HepG2 (cell line): ENCODE measurements at regions not wholly inside any gene's neighbourhood (a gene's known extent, or its start where the extent isn't known, plus 50 kb on each side); places are given as distances from the start of the nearest gene placed in this dataset.

Experiments used
- ATAC-seq: fragments of 200-7000 bp; cut with Tn5 transposase; 3 replicates; pipeline ENCODE4 v1.9.1; 2020; ENCODE audit warnings: mild to moderate bottlenecking, moderate library complexity
- BruUV-seq: library from RNA; stranded (reverse); fragments of 400-500 nt; replicated peaks from 2 replicates; lab custom pipeline; 2021; lab: Mats Ljungman, UMichigan
- CTCF ChIA-PET: fragments of 300-600 bp; formaldehyde crosslinking; extraction: SDS; loops from one replicate; lab custom pipeline; 2021; ENCODE audit warnings: low total read pairs, inconsistent platforms, low intra/inter-chr PET ratio; lab: Yijun Ruan, JAX
- POLR2A ChIA-PET: fragments of 350-600 bp; sonication (Branson Sonifier 250); formaldehyde crosslinking; loops from one replicate; lab custom pipeline; 2020; ENCODE audit warnings: antibody characterized with exemption, inconsistent platforms; lab: Yijun Ruan, JAX
- DNase-seq: peaks from one replicate; pipeline ENCODE4 v3.0.0-alpha.2; 2015; ENCODE audit warnings: low spot score
- FAIRE-seq: peaks from 3 replicates; lab custom pipeline; 2011; peaks lifted over from hg19 to GRCh38; lab: Jason Lieb, UNC
- H2AFZ ChIP-seq: one replicate; pipeline ENCODE4 v1.6.1; 2011; ENCODE audit warnings: low read length, inconsistent platforms
- H3K27ac ChIP-seq: fragments of 300-600 bp; 3 replicates; pipeline ENCODE4 v1.8.0; 2011; ENCODE audit warnings: mixed run types, mild to moderate bottlenecking, mixed read lengths, low read length, inconsistent platforms; ENCODE audit not compliant: insufficient read depth; ENCODE audit errors: extremely low read length
- H3K27me3 ChIP-seq, 2 experiments: fragments of 200-600 bp in 1 of 2; 2 replicates in 1 of 2; 3 replicates in 1 of 2; pipeline versions ENCODE4 v1.6.0 to v1.8.0; 2011; ENCODE audit warnings: low read length in 2 of 2, mild to moderate bottlenecking in 2 of 2, moderate library complexity in 2 of 2, inconsistent platforms in 1 of 2; ENCODE audit not compliant: insufficient read depth in 2 of 2, control insufficient read depth in 1 of 2
- H3K36me3 ChIP-seq, 2 experiments: fragments of 200-600 bp in 1 of 2; replicated peaks in 1 of 2; 2 replicates in 1 of 2; 3 replicates in 1 of 2; pipeline versions ENCODE4 v1.5.1 to v1.8.0; 2011; ENCODE audit warnings: low read length in 2 of 2, inconsistent platforms in 1 of 2; ENCODE audit not compliant: insufficient read depth in 2 of 2, control insufficient read depth in 1 of 2
- H3K4me1 ChIP-seq: 2 replicates; pipeline ENCODE4 v1.5.1; 2012; ENCODE audit warnings: low read length, inconsistent platforms; ENCODE audit not compliant: insufficient read depth
- H3K4me2 ChIP-seq: 2 replicates; pipeline ENCODE4 v1.6.0; 2011; ENCODE audit warnings: low read depth, low read length, inconsistent platforms
- H3K4me3 ChIP-seq, 3 experiments: fragments of 200-600 bp in 1 of 3; sonication (generic), shearing (Covaris generic) in 1 of 3; replicated peaks in 1 of 3; 2 replicates each; pipeline ENCODE4 v1.5.1; 2011 to 2016; ENCODE audit warnings: low read length in 3 of 3, inconsistent platforms in 2 of 3, low read depth in 2 of 3, mild to moderate bottlenecking in 2 of 3, control low read depth in 1 of 3, mixed read lengths in 1 of 3; ENCODE audit not compliant: insufficient read depth in 1 of 3
- H3K79me2 ChIP-seq: one replicate; pipeline ENCODE4 v1.6.1; 2011; ENCODE audit warnings: low read length, inconsistent platforms; ENCODE audit not compliant: insufficient read depth
- H3K9ac ChIP-seq: 2 replicates; pipeline ENCODE4 v1.6.0; 2011; ENCODE audit warnings: mild to moderate bottlenecking, low read depth, low read length, inconsistent platforms; ENCODE audit not compliant: insufficient read depth
- H3K9me3 ChIP-seq: 2 replicates; pipeline ENCODE4 v1.5.1; 2012; ENCODE audit warnings: mild to moderate bottlenecking, low read length
- H4K20me1 ChIP-seq: 2 replicates; pipeline ENCODE4 v1.6.0; 2011; ENCODE audit warnings: inconsistent platforms, mild to moderate bottlenecking, low read length, moderate library complexity; ENCODE audit not compliant: insufficient read depth
- FOXM1 ChIP-seq: sonication (generic); formaldehyde crosslinking; IDR thresholded peaks from 2 replicates; pipeline ENCODE4 v1.5.0; 2020; ENCODE audit warnings: missing genetic modification reagents
- JDP2 ChIP-seq: sonication (generic); formaldehyde crosslinking; IDR thresholded peaks from 2 replicates; pipeline ENCODE4 v1.8.1; 2022; ENCODE audit warnings: missing genetic modification reagents, borderline replicate concordance
- U2AF2 ChIP-seq: fragments of 200-400 bp; formaldehyde crosslinking; IDR thresholded peaks from 2 replicates; pipeline ENCODE4 v1.6.1; 2017; ENCODE audit warnings: low read depth, mild to moderate bottlenecking, low read length
- ZNF530 ChIP-seq: sonication (generic); formaldehyde crosslinking; IDR thresholded peaks from 2 replicates; pipeline ENCODE4 v1.5.0; 2020; ENCODE audit warnings: low read depth, mild to moderate bottlenecking, missing genetic modification reagents
- WGBS: methylation state at CpG from one replicate; pipeline ENCODE4 v1.1.6; 2017; ENCODE audit warnings: low lambda C conversion rate; 5-methylcytosine and 5-hydroxymethylcytosine counted together
- in situ Hi-C: cut with HindIII; loops from 2 replicates; pipeline ENCODE4 v1.10.0; 2017; ENCODE audit warnings: low pct_unique_long_range_greater_than_20kb; ENCODE audit not compliant: extremely low pct_ligation_motif_present
- intact Hi-C: fragments of 100-400 bp; cut with micrococcal nuclease; formaldehyde crosslinking; loops from one replicate; pipeline ENCODE4 v1.10.0; 2022; ENCODE audit not compliant: unreplicated experiment
- TF ChIP-seq, protein P1 (sequence below): sonication (generic); formaldehyde crosslinking; conservative IDR thresholded peaks from 2 replicates; pipeline ENCODE4 v1.4.0; 2020; ENCODE audit warnings: missing genetic modification reagents

GRCh38 chr16:86051368-86052114, 152.6 kb downstream of the IRF8 start:
- Histone ChIP-seq H3K4me2 (no peak overlapping the region), H4K20me1 (no peaks in the 10 kb centered on the region), H3K4me1 (no peaks in the 10 kb centered on the region), H2AFZ (no peak overlapping the region), H3K27ac (no peak overlapping the region), H3K27me3 (peaks cover 2 to 29% of the 10 kb centered on the region in 2 experiments; a peak in 4 of 5 replicates), H3K4me3 (no peak overlapping the region), H3K79me2 (no peaks in the 10 kb centered on the region), H3K9me3 (no peaks in the 10 kb centered on the region), H3K36me3 (no peaks in the 10 kb centered on the region), H3K9ac (no peak overlapping the region)
- TF ChIP-seq FOXM1 (no peak), JDP2 (CRISPR knock-in tag) (no peak), ZNF530 (CRISPR knock-in tag) (no peak), U2AF2 (no peak)
- TF ChIP-seq, protein P1, sequence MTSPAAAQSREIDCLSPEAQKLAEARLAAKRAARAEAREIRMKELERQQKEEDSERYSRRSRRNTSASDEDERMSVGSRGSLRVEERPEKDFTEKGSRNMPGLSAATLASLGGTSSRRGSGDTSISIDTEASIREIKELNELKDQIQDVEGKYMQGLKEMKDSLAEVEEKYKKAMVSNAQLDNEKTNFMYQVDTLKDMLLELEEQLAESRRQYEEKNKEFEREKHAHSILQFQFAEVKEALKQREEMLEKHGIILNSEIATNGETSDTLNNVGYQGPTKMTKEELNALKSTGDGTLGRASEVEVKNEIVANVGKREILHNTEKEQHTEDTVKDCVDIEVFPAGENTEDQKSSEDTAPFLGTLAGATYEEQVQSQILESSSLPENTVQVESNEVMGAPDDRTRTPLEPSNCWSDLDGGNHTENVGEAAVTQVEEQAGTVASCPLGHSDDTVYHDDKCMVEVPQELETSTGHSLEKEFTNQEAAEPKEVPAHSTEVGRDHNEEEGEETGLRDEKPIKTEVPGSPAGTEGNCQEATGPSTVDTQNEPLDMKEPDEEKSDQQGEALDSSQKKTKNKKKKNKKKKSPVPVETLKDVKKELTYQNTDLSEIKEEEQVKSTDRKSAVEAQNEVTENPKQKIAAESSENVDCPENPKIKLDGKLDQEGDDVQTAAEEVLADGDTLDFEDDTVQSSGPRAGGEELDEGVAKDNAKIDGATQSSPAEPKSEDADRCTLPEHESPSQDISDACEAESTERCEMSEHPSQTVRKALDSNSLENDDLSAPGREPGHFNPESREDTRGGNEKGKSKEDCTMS (CRISPR knock-in tag): no peak
- FAIRE-seq (no peak), DNase-seq (no peak), ATAC-seq (no peak)
- intact Hi-C loops (no loop called here), in situ Hi-C loops (no loop called here)
- CTCF ChIA-PET: no interaction called here
- no TSS peak for BruUV-seq
- WGBS: 54% methylated on average over 20 of the region's 20 CpGs
- POLR2A ChIA-PET: no interaction called here
